ENCODE measurements at regions not wholly inside any gene's neighbourhood (a gene's known extent, or its start where the extent isn't known, plus 50 kb on each side); places are given as distances from the start of the nearest gene placed in this dataset.

DNA sequence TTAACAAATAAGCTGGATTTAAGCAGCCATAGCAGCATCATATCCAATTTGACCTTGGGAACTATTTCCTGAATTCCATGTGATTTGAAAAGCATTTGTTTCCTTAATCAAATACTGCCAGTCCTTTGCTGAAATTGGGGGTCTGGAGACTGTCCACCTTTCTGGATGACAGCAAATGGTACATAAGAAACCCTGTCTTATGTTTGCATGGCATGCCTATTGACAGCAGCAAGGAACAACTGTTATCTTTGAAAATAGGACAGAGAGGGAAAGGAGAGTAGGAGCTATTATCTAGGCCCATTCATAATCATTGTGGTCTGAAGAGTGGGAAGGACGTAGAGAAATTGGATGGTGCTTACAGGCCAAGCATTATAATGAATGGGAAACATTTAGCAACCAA is 129.2 kb upstream of the CTNNA2 start:
- TF ChIP-seq GATA3 (IDR thresholded peaks at IDR 0.05; ENCODE audit: low read depth, low read length): no peak
- TF ChIP-seq GATA2 (IDR thresholded peaks at IDR 0.05; ENCODE audit: low read depth, low read length): no peak; the same call in 1 of the 2 replicates

DNA sequence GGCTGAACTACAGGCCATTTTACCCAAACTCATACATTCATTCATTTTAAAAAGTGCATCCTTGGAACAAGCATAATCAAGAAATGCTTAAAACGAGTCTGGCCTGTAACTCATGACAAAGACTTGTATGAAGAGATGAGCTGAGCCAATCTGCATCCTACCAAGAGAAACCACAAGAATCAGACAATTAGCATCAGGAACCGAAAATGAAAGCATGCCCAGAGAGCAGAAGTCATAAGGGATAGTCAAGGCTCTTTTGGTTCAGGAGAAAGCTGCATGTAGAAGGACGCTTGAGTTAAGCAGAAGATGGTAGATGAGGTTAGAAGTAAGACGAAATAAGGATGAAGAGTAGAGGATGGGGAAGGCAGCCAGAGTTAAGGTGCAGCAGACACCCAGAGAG is 137.0 kb upstream of the CTNNA2 start:
- TF ChIP-seq GATA2 (IDR thresholded peaks at IDR 0.05; ENCODE audit: low read depth, low read length) (no peak), GATA3 (IDR thresholded peaks at IDR 0.05; ENCODE audit: low read depth, low read length) (no peak)

DNA sequence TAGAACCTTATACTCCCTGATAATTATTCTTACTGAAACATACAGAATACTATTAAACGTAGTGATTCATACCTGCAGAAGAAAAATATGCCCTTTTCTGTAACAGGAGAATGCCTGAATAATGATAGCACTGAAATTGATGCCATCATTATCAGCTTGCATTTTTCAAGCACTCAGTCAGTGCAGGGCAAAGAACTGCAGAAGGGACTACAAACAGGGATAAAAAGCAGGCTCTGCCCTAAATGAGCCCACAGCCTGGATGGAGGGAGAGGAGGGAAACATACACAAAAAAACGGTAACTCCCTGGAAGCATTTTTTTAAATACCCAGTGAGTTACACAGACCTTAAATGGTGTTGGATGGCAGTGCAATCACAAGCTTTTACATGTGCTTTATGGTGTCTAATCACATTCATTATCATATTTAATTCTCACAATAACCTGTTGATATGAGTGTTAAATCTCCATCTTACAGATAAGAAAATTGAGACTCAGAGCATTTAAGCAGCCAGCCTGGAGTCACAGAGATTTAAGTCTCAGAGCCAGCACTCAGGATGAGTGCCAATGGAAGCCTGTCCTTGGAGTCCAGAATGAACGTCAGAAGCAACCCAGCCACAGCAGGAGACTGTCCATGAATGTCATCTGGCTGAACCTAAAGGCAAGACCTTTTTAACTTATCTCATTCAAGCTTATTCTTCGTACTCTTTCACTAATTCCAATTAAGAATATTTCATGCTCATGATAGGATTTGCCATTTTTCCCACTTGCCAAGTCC is 139.3 kb upstream of the CTNNA2 start:
- TF ChIP-seq GATA3 (IDR thresholded peaks at IDR 0.05; ENCODE audit: low read depth, low read length): no peak
- no peak for TF ChIP-seq GATA2 (IDR thresholded peaks at IDR 0.05; ENCODE audit: low read depth, low read length)

DNA sequence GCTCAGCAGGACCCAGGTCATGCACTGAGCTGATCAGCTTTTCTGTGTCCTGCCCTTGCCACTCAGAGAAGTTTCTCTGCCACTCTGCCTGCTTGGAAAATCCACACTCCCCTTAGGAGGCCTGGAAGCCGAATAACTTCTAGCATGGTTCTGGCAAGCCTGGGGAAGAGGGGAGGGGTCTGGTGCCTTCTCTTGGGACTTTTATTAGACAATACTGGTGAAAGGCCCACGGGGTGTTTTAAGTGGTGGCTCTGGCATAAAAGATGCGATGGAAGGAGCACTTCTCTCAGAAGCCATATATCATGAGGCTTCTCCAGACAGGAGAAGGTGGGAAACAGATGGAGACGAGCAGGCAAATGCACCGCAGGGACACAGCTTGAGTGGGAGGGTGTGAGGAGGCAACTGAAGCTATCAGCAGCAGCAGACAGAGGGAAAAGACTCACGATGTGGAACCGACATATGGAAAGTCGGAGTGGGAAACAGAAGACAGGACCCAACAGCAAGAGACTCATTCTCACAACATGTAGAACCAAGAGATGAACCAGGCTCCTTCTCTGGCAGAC is 141.8 kb upstream of the CTNNA2 start:
- no peak for TF ChIP-seq GATA2 (IDR thresholded peaks at IDR 0.05; ENCODE audit: low read depth, low read length)
- TF ChIP-seq GATA3 (IDR thresholded peaks at IDR 0.05; ENCODE audit: low read depth, low read length): no peak

DNA sequence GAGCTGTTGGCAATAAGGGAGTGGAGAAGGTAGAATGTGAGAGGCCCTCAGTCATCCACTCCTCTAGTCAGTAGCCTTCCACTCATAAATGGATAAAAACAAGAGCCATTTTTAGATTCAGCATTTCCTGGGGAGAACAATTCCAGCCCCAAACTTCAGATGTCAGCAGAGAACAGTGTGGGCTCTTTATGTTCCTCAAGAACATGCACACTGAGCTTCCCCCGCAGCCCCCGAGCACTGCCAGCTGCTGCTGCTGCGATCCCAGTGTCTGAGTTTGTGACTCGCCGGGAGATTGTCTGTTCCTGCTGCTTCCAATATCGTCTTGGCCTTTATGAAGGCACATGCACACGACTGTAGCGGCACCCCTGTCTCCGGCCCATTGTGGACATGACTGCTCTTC is 143.7 kb upstream of the CTNNA2 start:
- no peak for TF ChIP-seq GATA3 (IDR thresholded peaks at IDR 0.05; ENCODE audit: low read depth, low read length)
- TF ChIP-seq GATA2 (IDR thresholded peaks at IDR 0.05; ENCODE audit: low read depth, low read length): no peak

DNA sequence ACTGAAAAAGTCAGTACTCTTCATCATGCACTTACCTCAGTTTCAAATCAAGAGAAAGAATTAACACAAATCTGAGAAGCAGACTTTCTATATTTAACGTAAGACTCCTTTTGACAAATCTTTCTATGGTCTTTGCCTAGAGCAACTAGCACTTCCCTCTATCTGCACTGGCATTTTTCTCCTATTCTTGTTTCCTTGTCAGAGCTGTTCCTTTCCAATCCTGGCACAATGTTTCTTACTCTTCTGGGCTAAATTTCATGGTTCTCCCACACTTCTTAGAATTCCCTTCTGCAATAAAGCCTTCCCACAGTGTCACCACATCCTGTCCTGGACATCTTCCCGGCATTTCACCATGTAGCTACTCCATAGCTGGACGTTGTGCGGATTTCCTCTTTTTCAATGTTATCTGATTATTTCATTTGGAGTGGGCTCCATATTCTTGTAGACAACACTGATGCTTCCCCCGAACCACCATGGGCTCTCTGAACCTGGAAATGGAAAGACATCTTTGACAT is 144.7 kb upstream of the CTNNA2 start:
- TF ChIP-seq GATA2 (IDR thresholded peaks at IDR 0.05; ENCODE audit: low read depth, low read length): no peak
- no peak for TF ChIP-seq GATA3 (IDR thresholded peaks at IDR 0.05; ENCODE audit: low read depth, low read length)

DNA sequence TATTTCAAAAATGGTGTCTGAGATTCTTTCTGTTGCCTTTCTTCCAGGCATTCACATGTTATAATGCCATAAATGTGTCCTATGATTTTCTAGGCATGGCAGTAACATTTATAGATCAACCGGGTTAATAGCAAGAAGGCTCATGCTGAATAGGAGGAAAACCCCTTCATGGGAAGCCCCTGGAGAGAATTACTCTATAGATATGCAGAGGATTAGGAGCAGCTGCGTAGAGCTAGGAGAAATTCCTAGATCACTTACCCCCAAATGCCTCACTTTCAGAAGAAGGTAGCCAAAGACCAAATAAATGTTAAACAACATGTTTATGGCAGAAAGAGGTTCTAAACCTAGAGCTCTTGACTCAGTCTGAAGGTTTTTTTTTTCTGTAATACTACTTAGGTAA is 153.4 kb upstream of the CTNNA2 start:
- no peak for TF ChIP-seq GATA2 (IDR thresholded peaks at IDR 0.05; ENCODE audit: low read depth, low read length)
- no peak for TF ChIP-seq GATA3 (IDR thresholded peaks at IDR 0.05; ENCODE audit: low read depth, low read length)

DNA sequence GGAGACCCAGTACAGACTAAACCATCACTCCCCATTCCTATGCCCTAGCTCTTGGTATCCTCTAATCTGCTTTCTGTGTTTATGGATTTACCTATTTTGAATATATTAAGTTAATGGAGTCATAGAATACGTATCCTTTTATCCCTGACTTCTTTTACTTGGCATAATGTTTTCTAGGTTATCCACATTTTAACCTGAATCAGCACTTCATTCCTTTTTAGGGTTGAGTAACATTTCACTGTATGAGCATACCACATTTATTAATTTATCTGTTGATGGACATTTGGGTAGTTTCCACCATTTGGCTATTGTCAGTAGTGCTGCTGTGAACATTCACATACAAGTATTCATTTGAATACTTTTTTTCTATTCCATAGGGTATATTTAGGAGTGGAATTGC is 157.3 kb upstream of the CTNNA2 start:
- TF ChIP-seq GATA2 (IDR thresholded peaks at IDR 0.05; ENCODE audit: low read depth, low read length) (no peak), GATA3 (IDR thresholded peaks at IDR 0.05; ENCODE audit: low read depth, low read length) (no peak)

DNA sequence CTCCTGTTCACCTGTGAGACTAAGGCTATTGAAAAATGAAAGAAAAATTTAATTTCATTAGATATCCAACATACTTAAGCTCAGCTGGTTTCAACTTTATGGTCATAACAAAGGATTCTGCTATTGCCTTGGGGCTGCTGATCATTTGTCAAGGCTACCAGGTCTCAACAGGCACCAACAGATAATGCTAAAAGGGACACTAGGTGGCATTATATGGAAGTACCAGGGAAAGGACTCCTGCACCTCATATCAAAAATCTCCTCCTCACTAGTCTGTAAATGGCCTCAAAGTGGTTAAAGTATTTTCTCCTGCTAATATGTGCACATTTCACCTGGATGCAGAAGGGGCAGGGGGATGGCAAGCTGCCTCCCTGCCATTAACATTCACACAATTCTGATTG is 167.9 kb upstream of the REG3A start:
- TF ChIP-seq GATA2 (IDR thresholded peaks at IDR 0.05; ENCODE audit: low read depth, low read length) (no peak), GATA3 (IDR thresholded peaks at IDR 0.05; ENCODE audit: low read depth, low read length) (no peak)

DNA sequence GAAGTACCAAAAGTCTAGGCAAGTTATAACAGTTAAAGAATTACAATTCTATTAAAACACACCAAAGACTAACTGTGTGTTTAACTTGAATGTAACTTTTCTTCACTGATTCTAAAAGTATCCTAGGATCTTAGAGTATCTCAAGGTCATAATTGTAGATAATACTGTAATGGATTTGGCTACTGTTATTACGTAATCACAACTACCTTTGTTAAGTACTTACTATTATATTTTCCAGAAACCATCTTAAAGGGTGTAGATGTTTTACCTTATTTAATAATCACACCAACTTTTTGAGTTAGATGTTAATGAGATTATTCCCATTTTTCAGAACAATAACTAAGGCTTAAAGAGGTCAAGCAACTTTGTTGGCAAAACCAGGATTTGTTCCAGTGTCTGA is 161.3 kb upstream of the REG3A start:
- TF ChIP-seq GATA3 (IDR thresholded peaks at IDR 0.05; ENCODE audit: low read depth, low read length) (no peak), GATA2 (IDR thresholded peaks at IDR 0.05; ENCODE audit: low read depth, low read length) (no peak)

DNA sequence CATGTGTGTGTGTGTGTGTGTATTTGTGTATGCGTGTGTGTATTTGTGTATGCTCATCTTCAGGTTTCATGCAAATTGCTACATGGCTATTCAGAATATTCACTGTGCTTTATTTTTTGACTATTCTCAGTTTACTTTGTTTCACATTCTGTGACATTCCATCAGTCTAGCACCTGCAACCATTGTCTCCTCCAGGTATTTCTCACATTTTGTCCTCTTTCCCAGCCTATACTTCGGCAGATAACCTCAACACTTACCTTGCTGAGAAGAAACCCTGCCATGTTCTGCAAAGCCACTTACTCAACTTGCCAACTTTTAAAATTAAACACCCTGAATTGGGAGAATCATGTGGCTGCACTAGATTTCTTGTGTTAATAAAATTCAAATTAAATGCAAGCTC is 135.4 kb upstream of the REG3A start:
- TF ChIP-seq GATA2 (IDR thresholded peaks at IDR 0.05; ENCODE audit: low read depth, low read length): no peak
- TF ChIP-seq GATA3 (IDR thresholded peaks at IDR 0.05; ENCODE audit: low read depth, low read length): no peak

DNA sequence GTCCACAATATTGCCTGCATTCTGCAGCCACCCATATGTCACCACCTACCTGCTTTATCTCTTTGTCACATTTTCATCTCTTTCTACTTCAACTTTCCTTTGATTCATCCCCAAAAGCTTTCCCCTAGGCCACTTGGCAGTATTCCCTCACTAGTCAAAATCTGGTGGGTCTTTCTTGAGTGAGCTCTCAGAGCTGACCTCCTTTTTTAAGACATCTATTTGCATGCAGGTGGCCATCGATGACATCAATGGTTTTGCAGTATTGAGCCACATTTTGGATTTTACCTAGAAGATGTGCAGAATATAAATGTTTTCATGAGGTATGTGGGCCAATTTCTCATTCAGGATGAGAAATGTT is 133.4 kb upstream of the REG3A start:
- TF ChIP-seq GATA3 (IDR thresholded peaks at IDR 0.05; ENCODE audit: low read depth, low read length) (no peak), GATA2 (IDR thresholded peaks at IDR 0.05; ENCODE audit: low read depth, low read length) (no peak)

DNA sequence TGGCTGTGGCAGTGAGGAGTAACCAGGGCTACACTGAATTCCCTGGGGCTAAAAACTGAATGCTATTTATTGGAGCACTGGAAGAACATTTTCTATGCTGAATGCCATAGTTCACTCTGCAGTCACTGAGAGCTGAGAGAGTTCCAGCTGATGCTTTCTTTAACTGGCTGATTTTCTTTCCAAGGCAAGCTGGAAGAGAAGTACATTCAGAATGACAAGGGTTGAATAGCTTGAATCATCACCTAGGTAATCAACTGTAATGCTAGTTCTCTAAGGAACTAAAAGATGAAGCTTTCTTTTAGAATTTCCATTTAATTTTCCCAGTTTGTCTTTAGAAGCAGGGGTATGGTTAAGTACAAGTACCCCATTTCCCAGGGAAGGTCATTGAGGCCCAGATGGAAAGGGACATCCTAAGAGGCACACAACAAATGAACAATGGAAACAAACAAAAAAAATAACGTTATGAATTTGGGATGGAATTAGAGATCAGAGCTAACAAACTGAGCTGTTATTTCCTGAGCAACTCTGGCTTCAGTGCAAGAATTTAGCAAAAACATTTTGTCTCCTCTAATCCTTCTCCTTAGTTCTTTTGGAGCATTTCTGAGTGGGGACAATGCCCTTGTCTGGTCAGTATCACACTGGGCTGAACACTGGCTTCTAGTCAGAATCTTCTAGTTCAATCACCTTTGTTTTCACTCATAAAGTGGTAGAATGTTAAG is 132.8 kb upstream of the REG3A start:
- TF ChIP-seq GATA2 (IDR thresholded peaks at IDR 0.05; ENCODE audit: low read depth, low read length): no peak
- TF ChIP-seq GATA3 (IDR thresholded peaks at IDR 0.05; ENCODE audit: low read depth, low read length): no peak

DNA sequence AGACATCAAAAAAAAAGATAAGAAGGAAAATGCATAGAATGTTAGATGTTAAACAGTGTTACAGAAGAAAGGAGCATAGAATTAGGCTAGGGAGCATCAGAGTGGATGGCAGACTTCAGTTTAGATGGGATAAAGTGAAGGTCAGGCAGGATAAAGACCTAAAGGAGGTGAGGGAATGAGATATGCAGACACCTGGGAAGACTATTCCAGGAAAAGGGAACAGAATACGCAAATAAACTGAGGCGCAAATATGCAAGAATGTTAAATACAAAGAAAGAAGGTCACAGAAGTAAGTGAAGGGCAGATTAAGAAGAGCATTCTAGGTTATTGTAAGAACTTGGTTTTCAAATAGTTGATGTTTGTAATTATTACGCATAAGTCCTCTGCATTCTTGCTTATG is 116.3 kb upstream of the REG3A start:
- no peak for TF ChIP-seq GATA2 (IDR thresholded peaks at IDR 0.05; ENCODE audit: low read depth, low read length)
- no peak for TF ChIP-seq GATA3 (IDR thresholded peaks at IDR 0.05; ENCODE audit: low read depth, low read length)

DNA sequence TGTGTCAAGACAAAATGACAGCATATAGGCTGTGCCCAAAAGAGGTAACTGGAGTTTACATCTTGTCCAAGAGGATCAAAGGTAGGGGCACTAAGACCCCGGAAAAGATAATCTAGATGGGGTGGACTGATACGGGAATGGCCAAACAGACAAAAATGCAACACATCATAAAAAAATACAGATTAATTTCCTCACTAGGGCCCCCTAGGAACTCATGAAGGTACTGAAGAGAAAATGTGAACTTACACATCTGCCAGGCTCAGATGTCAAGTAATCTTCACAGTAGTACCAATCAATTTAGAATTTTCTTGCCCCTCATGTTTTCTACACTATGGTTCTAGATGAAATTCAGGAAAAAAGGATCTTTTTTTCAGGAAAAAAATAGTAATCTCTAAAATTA is 115.6 kb upstream of the REG3A start:
- TF ChIP-seq GATA3 (IDR thresholded peaks at IDR 0.05; ENCODE audit: low read depth, low read length) (no peak), GATA2 (IDR thresholded peaks at IDR 0.05; ENCODE audit: low read depth, low read length) (no peak)

Data from SH-SY5Y (cell line).